ENCODE measurements at regions not wholly inside any gene's neighbourhood (a gene's known extent, or its start where the extent isn't known, plus 50 kb on each side); places are given as distances from the start of the nearest gene placed in this dataset.

GRCh38 chr5:89087128-89087527 lies 204.1 kb upstream of the MEF2C start:
- Histone ChIP-seq H3K4me2 (ENCODE audit: insufficient read depth in 1 of 2, low read depth in 2 of 2, low read length in 2 of 2) (no peak overlapping the region), H3K18ac (ENCODE audit: extremely low read depth, low read length) (no peak overlapping the region), H3K23ac (ENCODE audit: insufficient read length) (no peak overlapping the region), H3K56ac (replicated peaks; ENCODE audit: insufficient read length, low read depth, low read length) (no peak overlapping the region), H3K79me1 (ENCODE audit: low read depth, low read length) (no peaks in the 10 kb centered on the region), H3K36me3 (ENCODE audit: control insufficient read depth in 2 of 4, insufficient read depth in 4 of 4, low read length in 3 of 4) (no peaks in the 10 kb centered on the region), H4K8ac (ENCODE audit: extremely low read depth, insufficient read depth, low read length) (no peak overlapping the region), H3K23me2 (ENCODE audit: low read depth, low read length) (no peaks in the 10 kb centered on the region), H3K14ac (ENCODE audit: insufficient read length) (no peak overlapping the region), H3K4ac (replicated peaks; ENCODE audit: insufficient read length, low read depth, low read length) (no peak overlapping the region), H2AK5ac (ENCODE audit: low read depth, low read length) (no peak overlapping the region), H4K91ac (replicated peaks; ENCODE audit: insufficient read length, low read length) (no peak overlapping the region), H2BK12ac (ENCODE audit: low read depth, low read length) (no peak overlapping the region), H3K27ac (ENCODE audit: low read depth, low read length) (no peak overlapping the region), H2AFZ (ENCODE audit: low read length) (no peak overlapping the region), H3K9me3 (ENCODE audit: insufficient read depth in 2 of 2, low read depth in 1 of 2, low read length in 1 of 2) (no peaks in the 10 kb centered on the region), H2BK20ac (ENCODE audit: low read length) (no peak overlapping the region), H3K4me3 (ENCODE audit: extremely low read depth in 1 of 4, insufficient read depth in 2 of 4, low read depth in 3 of 4, low read length in 4 of 4) (no peak overlapping the region), H3K27me3 (replicated peaks in 1 of 4; ENCODE audit: control insufficient read depth in 3 of 4, extremely low read depth in 1 of 4, insufficient read depth in 3 of 4, low read length in 3 of 4) (no peaks in the 10 kb centered on the region), H4K20me1 (replicated peaks in 1 of 2; ENCODE audit: control insufficient read depth in 1 of 2, insufficient read depth in 2 of 2, low read length in 2 of 2) (no peaks in the 10 kb centered on the region), H3K4me1 (replicated peaks in 1 of 4; ENCODE audit: control insufficient read depth in 3 of 4, insufficient read depth in 4 of 4, low read length in 3 of 4) (0 out of 7 replicates have a peak, but pooled peaks cover 0 to 2% (median 0%) of the 10 kb centered on the region in 4 experiments), H2BK15ac (ENCODE audit: low read length) (no peak overlapping the region), H3K9ac (replicated peaks in 1 of 4; ENCODE audit: extremely low read depth in 1 of 4, low read depth in 3 of 4, low read length in 3 of 4) (no peak overlapping the region), H2BK5ac (ENCODE audit: low read depth, low read length) (no peak overlapping the region), H4K5ac (ENCODE audit: insufficient read length, low read depth, low read length) (no peak overlapping the region), H3K79me2 (ENCODE audit: control insufficient read depth in 1 of 2, insufficient read depth in 2 of 2, low read length in 2 of 2) (no peaks in the 10 kb centered on the region), H2BK120ac (replicated peaks; ENCODE audit: low read depth, low read length) (no peak overlapping the region)
- FAIRE-seq (no peak), DNase-seq (ENCODE audit: low read depth in 1 of 2, low spot score in 2 of 2) (no peak)
- POLR2A ChIA-PET (ENCODE audit: partially characterized antibody): no interaction called here
- WGBS, 2 experiments (ENCODE audit: extremely low coverage in 1 of 2, insufficient coverage in 1 of 2, insufficient read length in 1 of 2, insufficient replicate concordance in 2 of 2, low coverage in 1 of 2, low lambda C conversion rate in 2 of 2, missing lambda C conversion rate in 1 of 2): 95% methylated on average over 2 of the region's 2 CpGs; no CpG with 5 or more reads in 1 of the 2 experiments
- CTCF ChIA-PET (ENCODE audit: partially characterized antibody): interaction anchor here (1.4 to 1.5 kb wide), 2 partner anchors 14 to 360 kb away, joined by 3 to 4 read pairs; no protein-coding TSS in a partner anchor
- TF ChIP-seq NANOG (IDR thresholded peaks at IDR 0.05; ENCODE audit: insufficient read depth, low read depth, low read length, poor library complexity, severe bottlenecking) (no peak), KDM1A (IDR thresholded peaks at IDR 0.05; ENCODE audit: borderline replicate concordance, low read length) (no peak), TAF7 (optimal IDR thresholded peaks at IDR 0.05; ENCODE audit: borderline replicate concordance, low read depth, low read length) (no peak), BCL11A (IDR thresholded peaks at IDR 0.05; ENCODE audit: low read depth in 2 of 2, low read length in 2 of 2) (no peak), SP1 (IDR thresholded peaks at IDR 0.05; ENCODE audit: low read depth, low read length) (no peak), TAF1 (IDR thresholded peaks at IDR 0.05; ENCODE audit: low read depth, low read length) (no peak), SAP30 (IDR thresholded peaks at IDR 0.05; ENCODE audit: insufficient read depth, insufficient replicate concordance, low read length) (no peak), POLR2A (IDR thresholded peaks at IDR 0.05; ENCODE audit: control extremely low read depth in 1 of 2, low read depth in 2 of 2, low read length in 2 of 2) (no peak), CHD1 (IDR thresholded peaks at IDR 0.05; ENCODE audit: low read depth, low read length) (no peak), SIN3A (conservative IDR thresholded peaks at IDR 0.05 in 1 of 2, IDR thresholded peaks at IDR 0.05 in 1 of 2; ENCODE audit: low read depth in 1 of 2, low read length in 2 of 2) (no peak), GABPA (IDR thresholded peaks at IDR 0.05; ENCODE audit: borderline replicate concordance, insufficient read depth, low read length) (no peak), ZNF274 (IDR thresholded peaks at IDR 0.05; ENCODE audit: borderline replicate concordance, extremely low read depth, low read length) (no peak)
